GM12872 (cell line): ENCODE measurements at regions not wholly inside any gene's neighbourhood (a gene's known extent, or its start where the extent isn't known, plus 50 kb on each side); places are given as distances from the start of the nearest gene placed in this dataset.

ENCODE experiments used
- TF ChIP-seq, protein P1 (sequence below): IDR thresholded peaks from 3 replicates; pipeline ENCODE4 v1.5.1; 2011; ENCODE audit warnings: low read depth, mild to moderate bottlenecking, low read length, moderate library complexity; ENCODE audit not compliant: insufficient read depth

DNA sequence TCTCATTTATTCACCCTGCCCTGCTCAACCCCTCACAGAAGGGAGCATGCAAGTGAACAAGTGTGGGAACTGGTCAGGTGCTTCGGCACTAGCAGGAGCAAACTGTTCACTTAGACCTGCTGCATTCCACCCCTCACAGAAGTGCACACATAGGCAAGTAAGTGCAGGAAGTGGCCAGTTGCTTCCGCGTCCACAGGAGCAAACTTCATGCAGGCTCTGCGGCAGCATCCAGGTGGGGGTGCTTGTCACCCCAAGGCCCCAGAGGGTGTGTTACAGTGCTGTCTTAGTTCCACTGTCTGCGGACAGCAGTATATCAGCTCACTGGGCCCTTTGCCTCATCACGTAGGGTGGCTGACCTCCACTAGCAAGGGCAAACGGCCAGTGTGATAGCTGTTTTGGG lies 167.3 kb upstream of the AVPR1A start:
- TF ChIP-seq, protein P1, sequence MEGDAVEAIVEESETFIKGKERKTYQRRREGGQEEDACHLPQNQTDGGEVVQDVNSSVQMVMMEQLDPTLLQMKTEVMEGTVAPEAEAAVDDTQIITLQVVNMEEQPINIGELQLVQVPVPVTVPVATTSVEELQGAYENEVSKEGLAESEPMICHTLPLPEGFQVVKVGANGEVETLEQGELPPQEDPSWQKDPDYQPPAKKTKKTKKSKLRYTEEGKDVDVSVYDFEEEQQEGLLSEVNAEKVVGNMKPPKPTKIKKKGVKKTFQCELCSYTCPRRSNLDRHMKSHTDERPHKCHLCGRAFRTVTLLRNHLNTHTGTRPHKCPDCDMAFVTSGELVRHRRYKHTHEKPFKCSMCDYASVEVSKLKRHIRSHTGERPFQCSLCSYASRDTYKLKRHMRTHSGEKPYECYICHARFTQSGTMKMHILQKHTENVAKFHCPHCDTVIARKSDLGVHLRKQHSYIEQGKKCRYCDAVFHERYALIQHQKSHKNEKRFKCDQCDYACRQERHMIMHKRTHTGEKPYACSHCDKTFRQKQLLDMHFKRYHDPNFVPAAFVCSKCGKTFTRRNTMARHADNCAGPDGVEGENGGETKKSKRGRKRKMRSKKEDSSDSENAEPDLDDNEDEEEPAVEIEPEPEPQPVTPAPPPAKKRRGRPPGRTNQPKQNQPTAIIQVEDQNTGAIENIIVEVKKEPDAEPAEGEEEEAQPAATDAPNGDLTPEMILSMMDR: no peak

DNA sequence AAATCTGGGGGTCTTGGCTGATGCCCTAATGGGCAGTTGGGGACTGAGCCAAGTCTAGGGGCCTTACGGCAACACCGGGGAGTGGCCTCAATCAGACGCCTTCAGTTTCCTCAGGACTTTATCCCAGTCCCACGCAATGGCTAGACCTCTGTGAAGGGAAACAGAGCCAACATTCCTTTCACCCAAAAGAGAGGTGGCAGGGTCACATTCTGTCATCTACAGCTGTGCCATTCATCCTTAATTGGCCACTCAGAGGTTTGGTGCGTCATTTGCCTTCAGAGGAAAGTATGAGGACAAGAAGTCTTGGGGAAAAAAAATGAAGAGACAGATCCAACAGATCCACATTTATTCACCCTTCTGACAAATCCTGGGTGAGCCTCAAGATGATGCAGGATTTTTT lies 166.9 kb upstream of the AVPR1A start:
- TF ChIP-seq, protein P1: no peak

DNA sequence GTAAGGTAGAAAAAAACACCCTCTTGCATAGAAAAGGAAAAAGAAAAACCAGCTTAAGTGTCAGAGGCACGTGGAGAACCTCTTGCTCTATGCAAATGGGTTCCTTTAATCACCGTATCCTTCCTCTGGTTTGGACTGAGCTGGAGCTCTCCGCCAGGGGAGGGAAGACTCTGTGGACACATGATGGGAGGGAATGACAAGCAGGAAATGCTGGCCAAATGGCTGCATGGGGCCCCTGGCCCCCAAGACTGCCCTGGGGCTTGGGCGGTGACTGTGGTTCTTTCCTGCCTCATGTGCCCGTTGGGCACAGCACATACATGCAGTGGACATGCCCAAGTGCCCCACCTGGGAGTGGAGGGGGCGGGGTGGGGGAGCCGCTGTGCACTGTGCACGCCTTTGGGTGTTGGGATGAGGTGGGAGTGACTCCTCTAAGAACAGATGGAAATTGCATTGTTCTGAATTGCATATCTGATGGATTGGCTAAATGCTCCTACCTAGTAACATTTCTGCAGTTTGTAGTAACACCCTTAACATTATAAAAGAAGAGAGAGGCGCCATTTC lies 166.4 kb upstream of the AVPR1A start:
- TF ChIP-seq, protein P1: no peak

DNA sequence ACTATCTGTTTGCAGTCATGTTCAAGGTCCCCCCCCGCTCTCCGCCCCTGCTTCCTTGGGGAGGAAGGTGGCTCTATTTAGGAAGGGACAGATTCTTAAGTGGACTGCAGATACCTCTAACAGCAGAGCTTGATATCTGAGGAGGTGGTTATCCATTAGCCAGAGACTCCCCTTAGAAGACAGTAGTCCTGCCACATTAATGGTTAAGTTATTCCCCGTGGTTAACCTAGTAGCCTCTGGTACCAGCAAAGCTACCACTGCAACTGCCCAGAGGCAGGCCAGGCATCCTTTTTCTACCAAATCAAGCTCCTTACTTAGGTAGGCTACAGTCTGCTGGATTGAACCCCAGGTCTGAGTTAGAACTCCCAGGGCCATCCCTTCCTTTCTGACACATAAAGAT lies 162.1 kb upstream of the AVPR1A start:
- TF ChIP-seq, protein P1: no peak

DNA sequence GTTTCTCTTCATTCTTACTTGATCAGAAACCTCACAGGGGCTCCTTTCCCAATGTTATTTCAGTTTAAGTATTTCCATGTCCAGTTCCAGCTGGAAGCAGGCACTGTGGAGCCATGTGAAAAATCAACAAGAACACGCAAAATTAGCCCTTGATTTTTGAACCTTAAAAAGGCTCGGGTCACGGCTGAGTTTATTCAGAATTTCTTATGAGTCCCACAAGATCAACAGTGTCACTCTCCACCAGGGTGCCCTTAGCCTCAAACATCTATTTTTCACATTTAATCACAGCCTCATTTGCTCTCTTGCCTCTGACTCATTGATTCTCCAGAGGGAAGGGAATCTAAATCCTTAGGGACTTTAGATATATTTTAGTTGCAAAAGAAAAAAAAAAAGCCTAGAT lies 157.7 kb upstream of the AVPR1A start:
- TF ChIP-seq, protein P1: no peak

DNA sequence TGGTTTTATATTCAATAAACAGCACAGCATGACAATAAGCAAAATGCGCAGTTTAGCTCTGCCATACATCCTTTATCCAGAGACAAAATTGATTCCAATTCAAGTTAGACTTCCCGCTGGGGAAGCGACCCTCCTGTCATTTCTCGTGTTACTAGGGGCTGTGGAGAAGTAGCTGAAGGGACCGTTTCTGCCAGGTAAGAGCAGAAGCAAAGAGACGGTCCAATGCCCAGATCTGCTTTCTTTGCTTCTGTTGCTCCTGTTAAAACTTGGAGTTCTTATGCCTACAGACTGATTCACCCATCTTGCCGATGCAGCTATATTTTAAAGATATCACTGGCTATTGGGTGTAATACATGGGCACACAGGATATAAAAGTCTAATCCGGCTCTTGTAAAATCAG lies 156.8 kb upstream of the AVPR1A start:
- TF ChIP-seq, protein P1: no peak

DNA sequence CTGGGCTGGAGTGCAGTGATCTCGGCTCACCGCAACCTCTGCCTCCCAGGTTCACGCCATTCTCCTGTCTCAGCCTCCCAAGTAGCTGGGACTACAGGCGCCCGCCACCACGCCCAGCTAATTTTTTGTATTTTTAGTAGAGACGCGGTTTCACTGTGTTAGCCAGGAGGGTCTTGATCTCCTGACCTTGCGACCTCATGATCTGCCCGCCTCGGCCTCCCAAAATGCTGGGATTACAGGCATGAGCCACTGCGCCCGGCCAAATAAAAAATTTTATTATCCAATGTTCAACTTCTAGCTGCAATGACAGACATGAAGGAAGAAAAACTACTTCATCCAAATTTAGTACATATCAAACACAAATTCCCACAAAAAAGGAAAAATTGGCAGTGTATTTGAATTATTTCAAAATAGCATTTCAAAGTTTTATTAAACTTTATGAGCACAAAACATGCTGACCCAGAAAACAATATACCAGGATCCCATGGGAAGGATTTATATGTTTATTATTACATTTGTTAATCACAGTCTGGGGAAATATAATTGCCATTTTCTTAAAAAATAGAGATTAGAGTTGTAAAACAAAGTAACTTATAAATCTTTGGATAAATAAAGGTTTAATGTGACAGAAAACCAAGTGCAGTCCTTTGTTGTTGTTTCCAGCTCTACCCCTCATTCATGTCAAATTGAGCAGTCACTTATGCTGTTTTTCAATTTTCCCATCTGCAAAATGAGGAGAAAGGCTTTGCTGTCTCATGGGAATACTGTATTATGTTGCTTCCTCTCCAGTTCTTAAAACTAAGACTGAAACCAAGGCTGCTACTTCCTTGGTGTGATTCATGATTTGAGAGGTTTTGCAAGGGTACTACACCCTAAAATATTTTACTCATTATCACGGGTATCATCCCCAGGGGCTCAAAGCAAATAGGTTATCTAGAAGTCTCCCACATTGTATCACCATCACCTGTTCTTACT lies 155.2 kb upstream of the AVPR1A start:
- TF ChIP-seq, protein P1: no peak
